Gastrocnemius medialis (tissue), 4 donors: ENCODE measurements at regions not wholly inside any gene's neighbourhood (a gene's known extent, or its start where the extent isn't known, plus 50 kb on each side); places are given as distances from the start of the nearest gene placed in this dataset.

ENCODE experiments used
- ATAC-seq, 2 donors: fragments of 150-250 bp; one replicate each; pipeline ENCODE4 v1.9.1; 2016
- DNase-seq, 2 donors: peaks; one replicate each; pipeline ENCODE4 v3.0.0-alpha.2; 2019
- H3K27ac ChIP-seq, 4 donors: fragments of 200-600 bp; sonication (generic); 1 replicate in 1 of 4; 2 replicates in 3 of 4; pipeline ENCODE4 v1.5.1; 2016 to 2018; ENCODE audit warnings: mild to moderate bottlenecking in 2 of 4, moderate library complexity in 1 of 4
- H3K27me3 ChIP-seq, 3 donors: fragments of 200-600 bp; sonication (generic) in 2 of 3; 1 replicate in 1 of 3; 2 replicates in 2 of 3; pipeline versions ENCODE4 v1.5.1 to v1.6.0; 2016 to 2019; ENCODE audit warnings: mild to moderate bottlenecking in 1 of 3, moderate library complexity in 1 of 3
- H3K36me3 ChIP-seq, 2 donors: fragments of 200-600 bp; sonication (generic) in 1 of 2; one replicate each; pipeline ENCODE4 v1.5.1; 2017 to 2018
- H3K4me1 ChIP-seq, 2 donors: fragments of 200-600 bp; sonication (generic) in 1 of 2; one replicate each; pipeline ENCODE4 v1.5.1; 2016 to 2017; ENCODE audit warnings: mild to moderate bottlenecking in 2 of 2
- H3K4me3 ChIP-seq, 4 donors: fragments of 200-600 bp; sonication (generic) in 3 of 4; 1 replicate in 1 of 4; 2 replicates in 3 of 4; pipeline ENCODE4 v1.5.1; 2016 to 2019; ENCODE audit warnings: mild to moderate bottlenecking in 2 of 4
- H3K9me3 ChIP-seq, 3 donors: fragments of 200-600 bp; sonication (generic) in 2 of 3; 1 replicate in 1 of 3; 2 replicates in 2 of 3; pipeline ENCODE4 v1.5.1; 2016 to 2019
- POLR2A ChIP-seq, 2 donors: fragments of 450-650 bp; IDR thresholded peaks; one replicate each; pipeline ENCODE4 v1.6.1; 2017; ENCODE audit warnings: antibody characterized with exemption in 2 of 2, mild to moderate bottlenecking in 2 of 2, moderate library complexity in 2 of 2
- in situ Hi-C, 4 donors: fragments of 200-750 bp; cut with MboI; loops; one replicate each; pipeline versions ENCODE4 v1.15.0 to v1.8.0; 2017; ENCODE audit warnings: low sequenced_read_pairs in 4 of 4
- intact Hi-C: fragments of 100-400 bp; cut with DNase I; formaldehyde crosslinking; loops from one replicate; pipeline ENCODE4 v1.15.1; 2023; ENCODE audit warnings: low total_unique reads
- TF ChIP-seq, protein P1 (sequence below), 5 experiments: fragments of 450-650 bp in 3 of 5; fragments of 200-600 bp in 2 of 5; sonication (generic) in 2 of 5; IDR thresholded peaks in 4 of 5; conservative IDR thresholded peaks in 1 of 5; 1 replicate in 4 of 5; 2 replicates in 1 of 5; pipeline ENCODE4 v1.5.1; 2016 to 2019; ENCODE audit warnings: antibody characterized with exemption in 5 of 5, mild to moderate bottlenecking in 3 of 5, moderate library complexity in 3 of 5

DNA sequence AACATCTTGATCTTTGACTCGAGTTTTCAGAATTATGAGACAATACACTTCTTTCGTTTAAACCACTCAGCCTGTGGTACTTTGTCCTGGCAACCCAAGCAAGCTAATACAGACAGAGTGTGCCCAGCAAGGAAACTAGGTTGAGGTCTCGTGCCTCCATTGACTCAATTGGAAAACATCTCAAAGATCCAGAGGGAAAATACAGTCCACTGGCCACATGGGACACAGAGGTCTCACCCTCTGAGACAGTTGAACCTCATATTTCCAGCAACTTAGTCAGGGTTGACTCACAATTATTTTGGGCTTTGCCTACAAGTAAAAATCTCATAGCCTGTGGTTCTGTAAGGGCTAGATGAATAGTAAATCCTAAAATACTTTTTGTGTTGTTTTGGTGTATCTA is 631.5 kb downstream of the MTRR start:
- H3K9me3 ChIP-seq: no peaks in the 10 kb centered on the region
- ATAC-seq: no peak
- no peaks in the 10 kb centered on the region for H3K36me3 ChIP-seq
- no peak for DNase-seq
- H3K27me3 ChIP-seq: no peaks in the 10 kb centered on the region
- no peak overlapping the region for H3K4me3 ChIP-seq
- intact Hi-C loops: no loop called here
- no peaks in the 10 kb centered on the region for H3K4me1 ChIP-seq
- in situ Hi-C loops: no loop called here
- H3K27ac ChIP-seq: no peak overlapping the region
- TF ChIP-seq, protein P1, sequence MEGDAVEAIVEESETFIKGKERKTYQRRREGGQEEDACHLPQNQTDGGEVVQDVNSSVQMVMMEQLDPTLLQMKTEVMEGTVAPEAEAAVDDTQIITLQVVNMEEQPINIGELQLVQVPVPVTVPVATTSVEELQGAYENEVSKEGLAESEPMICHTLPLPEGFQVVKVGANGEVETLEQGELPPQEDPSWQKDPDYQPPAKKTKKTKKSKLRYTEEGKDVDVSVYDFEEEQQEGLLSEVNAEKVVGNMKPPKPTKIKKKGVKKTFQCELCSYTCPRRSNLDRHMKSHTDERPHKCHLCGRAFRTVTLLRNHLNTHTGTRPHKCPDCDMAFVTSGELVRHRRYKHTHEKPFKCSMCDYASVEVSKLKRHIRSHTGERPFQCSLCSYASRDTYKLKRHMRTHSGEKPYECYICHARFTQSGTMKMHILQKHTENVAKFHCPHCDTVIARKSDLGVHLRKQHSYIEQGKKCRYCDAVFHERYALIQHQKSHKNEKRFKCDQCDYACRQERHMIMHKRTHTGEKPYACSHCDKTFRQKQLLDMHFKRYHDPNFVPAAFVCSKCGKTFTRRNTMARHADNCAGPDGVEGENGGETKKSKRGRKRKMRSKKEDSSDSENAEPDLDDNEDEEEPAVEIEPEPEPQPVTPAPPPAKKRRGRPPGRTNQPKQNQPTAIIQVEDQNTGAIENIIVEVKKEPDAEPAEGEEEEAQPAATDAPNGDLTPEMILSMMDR (IDR thresholded peaks at IDR 0.05 in 4 of 5, conservative IDR thresholded peaks at IDR 0.05 in 1 of 5): no peak
- TF ChIP-seq POLR2A (IDR thresholded peaks at IDR 0.05): no peak

DNA sequence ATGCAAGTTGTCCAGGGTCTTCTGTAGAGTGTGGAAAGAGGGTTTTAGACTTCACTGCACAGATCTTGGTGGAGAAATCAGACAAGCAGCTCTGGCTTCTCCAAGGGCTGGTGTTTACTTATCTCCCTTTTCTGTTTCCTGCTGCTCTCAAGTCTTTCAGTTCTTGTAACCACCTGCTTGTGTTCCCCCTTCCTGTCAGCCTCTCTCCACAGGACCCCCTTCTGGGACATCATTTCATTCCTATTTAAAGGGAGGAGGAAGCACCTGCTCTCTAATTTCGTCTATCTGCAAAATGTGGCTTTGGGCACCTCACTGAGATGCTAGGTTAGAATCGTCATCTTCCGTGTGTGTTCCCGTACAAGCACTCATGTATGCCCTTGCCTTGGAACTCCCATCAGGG is 636.2 kb downstream of the MTRR start:
- in situ Hi-C loops (no loop called here), intact Hi-C loops (no loop called here)
- Histone ChIP-seq H3K4me1 (no peaks in the 10 kb centered on the region), H3K4me3 (no peak overlapping the region), H3K27me3 (no peaks in the 10 kb centered on the region), H3K36me3 (no peaks in the 10 kb centered on the region), H3K27ac (no peak overlapping the region), H3K9me3 (no peaks in the 10 kb centered on the region)
- no peak for ATAC-seq
- no peak for DNase-seq
- TF ChIP-seq POLR2A (IDR thresholded peaks at IDR 0.05): no peak
- TF ChIP-seq, protein P1 (IDR thresholded peaks at IDR 0.05 in 4 of 5, conservative IDR thresholded peaks at IDR 0.05 in 1 of 5): no peak

DNA sequence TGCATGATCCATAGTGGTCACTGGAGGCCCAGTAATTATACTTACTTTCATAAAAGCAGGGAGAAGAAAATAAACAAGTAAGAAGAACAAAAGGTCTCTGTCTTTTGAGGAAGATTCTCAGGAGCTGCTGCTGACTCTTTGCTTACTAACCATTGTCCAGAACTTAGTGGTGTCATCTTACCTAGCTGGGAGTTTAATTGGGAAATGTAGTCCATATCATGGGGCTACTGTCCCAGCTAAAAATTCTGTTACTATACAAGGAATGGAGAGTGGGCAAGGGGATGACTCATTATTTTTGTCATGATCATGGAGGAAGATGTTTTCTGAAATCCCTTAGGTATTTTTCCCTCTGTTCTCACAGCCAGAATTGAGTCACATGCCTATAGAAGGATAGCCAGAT is 639.3 kb downstream of the MTRR start:
- ATAC-seq: no peak
- Histone ChIP-seq H3K9me3 (no peaks in the 10 kb centered on the region), H3K27me3 (no peaks in the 10 kb centered on the region), H3K27ac (no peak overlapping the region), H3K4me1 (no peaks in the 10 kb centered on the region), H3K4me3 (no peak overlapping the region), H3K36me3 (no peaks in the 10 kb centered on the region)
- DNase-seq: no peak
- in situ Hi-C loops (no loop called here), intact Hi-C loops (no loop called here)
- TF ChIP-seq POLR2A (IDR thresholded peaks at IDR 0.05): no peak
- TF ChIP-seq, protein P1 (IDR thresholded peaks at IDR 0.05 in 4 of 5, conservative IDR thresholded peaks at IDR 0.05 in 1 of 5): no peak

- intact Hi-C loops: no loop called here
- no peak for DNase-seq
- TF ChIP-seq, protein P1 (IDR thresholded peaks at IDR 0.05 in 4 of 5, conservative IDR thresholded peaks at IDR 0.05 in 1 of 5): no peak
- H3K36me3 ChIP-seq: no peaks in the 10 kb centered on the region
- no peaks in the 10 kb centered on the region for H3K27me3 ChIP-seq
- no peaks in the 10 kb centered on the region for H3K4me1 ChIP-seq
- no peak overlapping the region for H3K4me3 ChIP-seq
- no peak overlapping the region for H3K27ac ChIP-seq
- in situ Hi-C loops: no loop called here
- no peaks in the 10 kb centered on the region for H3K9me3 ChIP-seq
- ATAC-seq: no peak
Observed at GRCh38 chr5:8516356-8516755, 647.4 kb downstream of the MTRR start.

DNA sequence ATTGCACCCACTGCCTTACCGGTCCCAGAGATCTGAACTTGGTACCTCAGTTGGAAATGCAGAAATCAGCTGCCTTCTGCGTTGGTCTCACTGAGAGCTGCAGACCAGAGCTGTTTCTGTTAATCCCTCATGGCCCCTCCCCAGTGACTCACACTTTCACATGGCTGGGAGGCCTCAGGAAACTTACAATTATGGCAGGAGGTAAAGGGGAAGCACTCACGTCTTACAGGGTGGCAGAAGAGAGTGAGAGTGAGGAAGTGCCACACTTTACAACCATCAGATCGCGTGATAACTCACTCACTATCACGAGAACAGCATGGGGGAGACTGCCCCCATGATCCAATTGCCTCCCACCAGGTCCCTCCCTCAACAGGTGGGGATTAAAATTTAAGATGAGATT is 648.5 kb downstream of the MTRR start:
- ATAC-seq: no peak
- in situ Hi-C loops: no loop called here

More for the DNA sequence above, 648.5 kb downstream of the MTRR start:
- no peaks in the 10 kb centered on the region for H3K4me1 ChIP-seq
- H3K27me3 ChIP-seq: no peaks in the 10 kb centered on the region
- TF ChIP-seq POLR2A (IDR thresholded peaks at IDR 0.05): no peak
- TF ChIP-seq, protein P1 (IDR thresholded peaks at IDR 0.05 in 4 of 5, conservative IDR thresholded peaks at IDR 0.05 in 1 of 5): no peak
- intact Hi-C loops: no loop called here
- no peak overlapping the region for H3K4me3 ChIP-seq
- H3K27ac ChIP-seq: no peak overlapping the region
- no peaks in the 10 kb centered on the region for H3K36me3 ChIP-seq
- H3K9me3 ChIP-seq: no peaks in the 10 kb centered on the region
- no peak for DNase-seq
